ENCODE measurements at regions not wholly inside any gene's neighbourhood (a gene's known extent, or its start where the extent isn't known, plus 50 kb on each side); places are given as distances from the start of the nearest gene placed in this dataset.

GRCh38 chr7:42720012-42720411 is 191.9 kb downstream of the C7orf25 start:
- no peak for TF ChIP-seq EZH2 (IDR thresholded peaks at IDR 0.05; ENCODE audit: insufficient read depth, low read length)
- no peak for TF ChIP-seq CTCF (IDR thresholded peaks at IDR 0.05; ENCODE audit: insufficient read depth, low read depth, low read length)

Data from astrocyte (in vitro differentiated cells and primary cell).